ENCODE measurements at regions not wholly inside any gene's neighbourhood (a gene's known extent, or its start where the extent isn't known, plus 50 kb on each side); places are given as distances from the start of the nearest gene placed in this dataset.

GRCh38 chr10:90352288-90352687, 505.6 kb downstream of the HTR7 start:
- TF ChIP-seq CTCF (conservative IDR thresholded peaks at IDR 0.05; ENCODE audit: low read length) (no peak), EZH2phosphoT487 (IDR thresholded peaks at IDR 0.05; ENCODE audit: borderline replicate concordance, low read depth, low read length) (no peak)

All from OCI-LY7 (cell line).